ENCODE measurements at regions not wholly inside any gene's neighbourhood (a gene's known extent, or its start where the extent isn't known, plus 50 kb on each side); places are given as distances from the start of the nearest gene placed in this dataset.
A peak's percentile ranks its signal among the peaks of the same experiment; 100 is the strongest.

DNA sequence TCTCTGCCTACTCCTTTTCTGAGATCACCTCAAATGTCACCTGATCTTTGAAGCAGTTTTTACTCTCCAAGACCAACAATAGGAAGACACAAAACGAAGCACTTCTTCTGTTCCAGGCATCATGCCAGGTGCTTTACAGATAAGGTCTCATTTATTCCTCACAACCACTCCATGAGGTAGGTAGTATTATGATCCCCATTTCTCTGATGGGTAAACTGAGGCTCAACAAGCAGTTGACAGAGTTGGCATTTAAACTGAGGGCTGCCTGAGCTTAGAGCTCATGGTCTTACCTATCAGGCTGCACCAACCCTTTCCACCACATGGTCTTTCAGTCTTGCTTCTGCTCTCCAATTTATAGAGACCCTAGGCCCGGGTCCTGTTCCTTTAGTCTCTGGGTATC lies 147.2 kb upstream of the JUN start:
- TF ChIP-seq TCF12 (IDR thresholded peaks at IDR 0.05; ENCODE audit: low read depth): no peak
- no peak for TF ChIP-seq TAF1 (IDR thresholded peaks at IDR 0.05; ENCODE audit: low read depth)
- no peak for TF ChIP-seq MAX (IDR thresholded peaks at IDR 0.05)
- no peak for TF ChIP-seq TEAD4 (IDR thresholded peaks at IDR 0.05)
- TF ChIP-seq REST (IDR thresholded peaks at IDR 0.05; ENCODE audit: low read depth): no peak
- TF ChIP-seq YY1 (IDR thresholded peaks at IDR 0.05; ENCODE audit: low read depth): no peak
- TF ChIP-seq CEBPB (IDR thresholded peaks at IDR 0.05): no peak
- no peak for TF ChIP-seq USF1 (IDR thresholded peaks at IDR 0.05)
- no peak for TF ChIP-seq NFIC (IDR thresholded peaks at IDR 0.05)
- no peak for TF ChIP-seq EP300 (IDR thresholded peaks at IDR 0.05; ENCODE audit: borderline replicate concordance)
- TF ChIP-seq CREB1 (IDR thresholded peaks at IDR 0.05; ENCODE audit: low read depth): no peak

DNA sequence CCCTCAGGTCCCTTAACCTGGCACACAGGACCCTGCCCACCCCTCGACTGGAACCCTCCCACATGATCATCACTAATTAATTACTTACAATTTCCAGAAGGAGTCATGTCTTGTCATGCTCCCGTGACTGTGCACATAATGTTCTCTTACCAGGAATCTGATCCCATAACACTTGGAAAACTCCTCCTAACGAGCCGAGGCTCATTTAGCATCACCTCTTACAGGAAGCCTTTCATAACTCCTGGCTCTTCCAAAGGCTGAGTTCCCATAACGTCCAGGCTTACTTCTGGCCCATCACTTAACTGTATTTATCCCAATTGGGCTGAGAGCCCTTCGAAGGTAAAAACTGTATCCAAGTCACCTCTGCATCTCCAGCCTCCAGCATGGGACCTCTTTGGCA lies 147.9 kb upstream of the JUN start:
- TF ChIP-seq NFIC (IDR thresholded peaks at IDR 0.05) (no peak), TCF12 (IDR thresholded peaks at IDR 0.05; ENCODE audit: low read depth) (no peak), CEBPB (IDR thresholded peaks at IDR 0.05) (no peak), FOXM1 (IDR thresholded peaks at IDR 0.05; ENCODE audit: borderline replicate concordance, low read depth) (no peak), USF1 (IDR thresholded peaks at IDR 0.05) (no peak), RAD21 (IDR thresholded peaks at IDR 0.05; ENCODE audit: low read depth) (no peak), EGR1 (IDR thresholded peaks at IDR 0.05) (no peak), MAX (IDR thresholded peaks at IDR 0.05) (no peak)

DNA sequence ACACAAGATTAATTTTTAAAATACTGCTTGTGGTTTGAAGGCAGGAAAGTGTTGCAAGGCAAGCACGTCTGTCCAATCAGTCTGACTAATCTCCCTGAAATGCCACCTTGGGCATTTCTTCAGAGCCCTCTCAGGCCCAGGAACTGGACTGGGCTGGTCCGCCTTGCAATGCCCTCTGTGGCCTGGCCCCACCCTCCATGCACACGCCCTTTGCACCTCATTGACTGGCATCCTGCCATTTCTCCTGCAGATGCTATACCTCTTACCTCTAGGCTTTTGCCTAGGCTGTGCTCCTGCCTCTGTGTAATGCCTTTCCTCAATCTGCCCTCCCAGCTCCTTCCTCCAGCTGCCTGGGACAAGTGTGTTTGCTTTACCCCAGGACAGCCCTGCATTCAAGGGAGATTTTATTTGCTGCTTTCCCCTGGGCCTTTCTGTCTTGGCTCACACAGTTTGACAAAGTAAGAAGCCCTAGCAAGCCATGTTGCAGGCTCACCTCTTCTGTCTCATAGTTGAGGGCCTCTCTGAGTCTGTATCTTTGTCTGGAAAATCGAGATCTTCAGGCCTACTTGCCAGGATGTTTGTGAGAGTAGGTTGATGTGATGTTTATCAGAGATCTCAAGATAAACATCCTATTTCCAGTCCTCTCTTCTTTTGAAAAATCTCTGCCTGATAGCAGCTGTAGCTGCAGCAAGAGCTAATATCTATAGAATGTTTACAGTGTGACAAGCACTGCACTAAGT lies 149.2 kb upstream of the JUN start:
- peak; percentile 84 for TF ChIP-seq NFIC (IDR thresholded peaks at IDR 0.05)
- peak; percentile 67 for TF ChIP-seq CEBPB (IDR thresholded peaks at IDR 0.05)
- TF ChIP-seq TAF1 (IDR thresholded peaks at IDR 0.05; ENCODE audit: low read depth): no peak
- peak; percentile 18; the same call in 1 of the 2 replicates for TF ChIP-seq RAD21 (IDR thresholded peaks at IDR 0.05; ENCODE audit: low read depth)
- no peak for TF ChIP-seq ZBTB7A (IDR thresholded peaks at IDR 0.05; ENCODE audit: low read depth)
- no peak for TF ChIP-seq EGR1 (IDR thresholded peaks at IDR 0.05)
- TF ChIP-seq TCF12 (IDR thresholded peaks at IDR 0.05; ENCODE audit: low read depth): peak; percentile 59
- peak; percentile 41; the same call in 1 of the 2 replicates for TF ChIP-seq MAX (IDR thresholded peaks at IDR 0.05)
- peak; percentile 40; the same call in 1 of the 2 replicates for TF ChIP-seq EP300 (IDR thresholded peaks at IDR 0.05; ENCODE audit: borderline replicate concordance)
- peak; percentile 60 for TF ChIP-seq TEAD4 (IDR thresholded peaks at IDR 0.05)

DNA sequence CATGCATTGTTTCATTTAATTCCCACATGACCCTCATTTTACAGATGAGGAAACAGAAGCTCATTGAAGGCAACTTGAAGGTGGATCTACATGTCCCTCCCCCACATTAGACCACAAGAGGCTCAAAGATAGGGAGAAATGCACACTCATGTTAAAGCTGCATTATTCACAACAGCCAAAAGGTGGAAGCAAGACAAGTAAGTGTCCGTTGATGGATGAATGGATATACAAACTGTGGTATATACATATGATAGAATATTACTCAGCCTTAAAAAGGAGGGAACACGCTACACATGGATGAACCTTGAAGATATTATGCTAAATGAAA lies 149.7 kb upstream of the JUN start:
- TF ChIP-seq TCF12 (IDR thresholded peaks at IDR 0.05; ENCODE audit: low read depth): no peak
- TF ChIP-seq RAD21 (IDR thresholded peaks at IDR 0.05; ENCODE audit: low read depth): no peak
- no peak for TF ChIP-seq TAF1 (IDR thresholded peaks at IDR 0.05; ENCODE audit: low read depth)
- TF ChIP-seq MAX (IDR thresholded peaks at IDR 0.05): no peak
- no peak for TF ChIP-seq ZBTB7A (IDR thresholded peaks at IDR 0.05; ENCODE audit: low read depth)
- TF ChIP-seq USF1 (IDR thresholded peaks at IDR 0.05): no peak
- no peak for TF ChIP-seq NFIC (IDR thresholded peaks at IDR 0.05)
- no peak for TF ChIP-seq FOXM1 (IDR thresholded peaks at IDR 0.05; ENCODE audit: borderline replicate concordance, low read depth)
- no peak for TF ChIP-seq EP300 (IDR thresholded peaks at IDR 0.05; ENCODE audit: borderline replicate concordance)
- no peak for TF ChIP-seq EGR1 (IDR thresholded peaks at IDR 0.05)
- no peak for TF ChIP-seq CREB1 (IDR thresholded peaks at IDR 0.05; ENCODE audit: low read depth)
- no peak for TF ChIP-seq YY1 (IDR thresholded peaks at IDR 0.05; ENCODE audit: low read depth)
- no peak for TF ChIP-seq CEBPB (IDR thresholded peaks at IDR 0.05)
- no peak for TF ChIP-seq TEAD4 (IDR thresholded peaks at IDR 0.05)
- no peak for TF ChIP-seq REST (IDR thresholded peaks at IDR 0.05; ENCODE audit: low read depth)

- TF ChIP-seq NFIC (IDR thresholded peaks at IDR 0.05) (no peak), CREB1 (IDR thresholded peaks at IDR 0.05; ENCODE audit: low read depth) (no peak), REST (IDR thresholded peaks at IDR 0.05; ENCODE audit: low read depth) (no peak), EGR1 (IDR thresholded peaks at IDR 0.05) (no peak), USF1 (IDR thresholded peaks at IDR 0.05) (no peak)
Observed at GRCh38 chr1:58934706-58935105, 150.9 kb upstream of the JUN start.

Data from Ishikawa (cell line).